Fibroblast of upper back skin (primary cell): ENCODE measurements at regions not wholly inside any gene's neighbourhood (a gene's known extent, or its start where the extent isn't known, plus 50 kb on each side); places are given as distances from the start of the nearest gene placed in this dataset.
"Not testable (repeated sequence)": the region's sequence is repeated elsewhere in the genome, so short reads cannot be mapped to it uniquely, and the experiment has no call there.

ENCODE experiments used
- DNase-seq: peaks from one replicate; pipeline ENCODE4 v3.0.0-alpha.2; 2013

- DNase-seq = peak; percentile 30
Observed at GRCh38 chr16:51523400-51523799, 372.3 kb upstream of the SALL1 start.

DNA sequence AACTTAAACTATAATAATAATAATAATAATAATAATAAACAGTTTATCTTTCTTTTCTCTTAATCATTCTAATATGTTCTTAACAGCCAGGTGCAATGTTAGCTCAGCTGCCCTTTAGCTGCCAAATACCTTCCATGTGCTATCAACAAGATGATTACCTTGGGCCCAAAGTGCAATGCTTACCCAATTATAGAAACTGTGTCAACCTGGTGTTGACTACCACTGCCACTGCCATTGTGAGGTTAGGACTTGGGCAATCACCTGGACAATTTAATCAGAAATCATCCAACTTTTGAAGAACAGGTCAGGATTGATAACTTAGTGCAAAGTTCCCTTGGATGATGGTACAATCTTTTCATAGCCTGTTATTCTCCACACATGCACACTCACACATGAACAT lies 371.8 kb upstream of the SALL1 start:
- no peak for DNase-seq

DNA sequence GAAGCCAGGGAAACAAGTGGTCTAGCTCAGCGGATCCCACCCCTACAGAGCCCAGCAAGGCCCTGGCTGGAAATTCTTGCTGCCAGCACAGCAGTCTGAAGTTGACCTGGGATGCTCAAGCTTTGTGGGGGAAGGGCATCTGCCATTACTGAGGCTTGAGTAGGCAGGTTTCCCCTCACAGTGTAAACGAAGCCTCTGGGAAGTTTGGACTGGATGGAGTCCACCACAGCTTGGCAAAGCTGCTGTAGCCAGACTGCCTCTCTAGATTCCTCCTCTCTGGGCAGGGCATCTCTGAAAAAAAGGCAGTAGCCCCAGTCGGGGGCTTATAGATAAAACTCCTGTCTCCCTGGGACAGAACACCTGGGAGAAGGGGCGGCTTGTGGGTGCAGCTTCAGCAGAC lies 365.9 kb upstream of the SALL1 start:
- not testable (repeated sequence) for DNase-seq

GRCh38 chr16:51510416-51510815 lies 359.3 kb upstream of the SALL1 start:
- DNase-seq = no peak

DNA sequence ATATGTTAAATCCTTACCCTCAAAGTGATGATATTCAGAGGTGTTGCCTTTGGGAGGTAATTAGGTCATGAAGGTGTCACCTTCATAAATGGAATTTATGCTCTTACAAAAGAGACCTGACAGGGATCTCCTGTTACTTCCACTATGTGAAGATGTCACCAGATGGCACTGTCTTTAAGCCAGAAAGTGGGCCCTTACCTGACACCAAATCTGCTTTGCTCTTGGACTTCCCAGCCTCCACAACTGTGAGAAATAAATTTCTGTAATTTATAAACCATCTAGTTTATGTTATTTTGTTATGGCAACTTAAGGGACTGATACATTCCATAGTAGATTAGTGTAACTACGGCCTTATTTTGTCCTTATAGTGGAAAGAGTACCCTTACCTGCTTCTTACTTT lies 358.3 kb upstream of the SALL1 start:
- no peak for DNase-seq

- peak; percentile 52 for DNase-seq
Observed at GRCh38 chr16:51508490-51509212, 357.6 kb upstream of the SALL1 start.

GRCh38 chr16:51507286-51507685 lies 356.2 kb upstream of the SALL1 start:
- DNase-seq = no peak

GRCh38 chr16:51500306-51500705 lies 349.2 kb upstream of the SALL1 start:
- DNase-seq = peak; percentile 33

DNA sequence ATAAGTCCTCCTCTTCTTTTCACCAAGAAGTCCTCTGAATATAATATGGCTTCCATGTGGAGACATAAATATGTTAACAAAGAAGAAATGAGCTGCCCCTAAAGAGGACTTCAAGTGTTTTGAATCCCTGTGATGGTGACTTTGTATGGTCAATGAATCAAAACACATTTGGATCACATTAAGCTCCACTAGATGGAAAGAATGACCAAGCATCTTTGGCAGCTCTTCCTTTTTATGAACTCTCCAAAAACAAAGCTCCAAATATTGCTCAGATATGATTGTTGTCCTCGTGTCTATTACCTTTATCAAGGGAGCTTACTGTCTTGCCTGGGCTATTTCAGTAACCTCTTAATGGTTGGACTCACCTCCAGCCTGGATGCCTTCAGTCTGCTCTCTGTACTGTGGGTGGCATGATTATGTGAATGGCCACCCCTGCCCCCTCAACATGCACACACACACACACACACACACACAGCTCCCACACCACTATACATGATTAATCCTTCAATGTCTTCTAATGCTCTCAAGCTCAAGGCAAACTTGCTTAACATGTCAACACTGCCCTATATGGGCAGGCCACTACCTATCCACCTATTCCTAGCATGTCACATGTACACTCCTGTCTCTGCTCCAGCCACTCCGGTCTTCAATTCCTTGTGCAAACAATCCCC lies 346.6 kb upstream of the SALL1 start:
- peak; percentile 1 for DNase-seq

DNA sequence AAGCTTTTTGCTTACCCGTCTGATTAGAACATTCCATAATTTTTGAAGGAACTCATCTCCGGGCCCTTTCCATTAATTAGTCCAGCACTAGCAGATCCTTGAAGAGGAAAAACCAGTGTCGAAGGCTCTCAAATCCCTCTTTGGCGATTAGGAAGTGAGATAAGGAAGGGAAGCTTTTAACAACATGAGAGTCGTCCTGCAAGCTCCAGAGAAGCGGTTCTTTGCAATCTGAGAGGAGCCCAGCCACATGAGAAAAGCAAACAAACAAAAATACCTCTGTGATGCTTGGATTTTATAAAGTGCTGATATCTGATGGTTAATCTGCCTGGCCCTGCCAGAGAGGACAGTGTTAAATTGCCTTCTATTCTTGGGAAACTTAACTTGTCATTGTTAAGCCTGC lies 339.8 kb upstream of the SALL1 start:
- no peak for DNase-seq

DNA sequence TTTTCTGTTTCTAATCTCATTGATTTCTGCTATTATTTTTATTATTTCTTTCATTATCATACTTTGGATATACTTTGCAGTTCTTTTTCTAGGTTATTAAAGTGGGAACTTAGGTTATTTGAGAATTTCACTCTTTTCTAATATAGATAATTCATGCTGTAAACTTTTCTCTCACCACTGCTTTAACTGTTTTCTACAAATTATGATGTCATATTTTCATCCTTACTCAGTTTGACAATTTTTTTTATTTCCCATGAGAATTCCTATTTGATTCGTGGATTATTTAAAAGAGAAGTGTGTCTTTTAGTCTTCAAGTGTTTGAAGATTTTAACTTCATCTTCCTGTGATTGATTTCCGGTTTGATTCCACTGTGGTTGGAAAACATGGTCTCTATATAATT lies 336.8 kb upstream of the SALL1 start:
- DNase-seq = no peak

DNA sequence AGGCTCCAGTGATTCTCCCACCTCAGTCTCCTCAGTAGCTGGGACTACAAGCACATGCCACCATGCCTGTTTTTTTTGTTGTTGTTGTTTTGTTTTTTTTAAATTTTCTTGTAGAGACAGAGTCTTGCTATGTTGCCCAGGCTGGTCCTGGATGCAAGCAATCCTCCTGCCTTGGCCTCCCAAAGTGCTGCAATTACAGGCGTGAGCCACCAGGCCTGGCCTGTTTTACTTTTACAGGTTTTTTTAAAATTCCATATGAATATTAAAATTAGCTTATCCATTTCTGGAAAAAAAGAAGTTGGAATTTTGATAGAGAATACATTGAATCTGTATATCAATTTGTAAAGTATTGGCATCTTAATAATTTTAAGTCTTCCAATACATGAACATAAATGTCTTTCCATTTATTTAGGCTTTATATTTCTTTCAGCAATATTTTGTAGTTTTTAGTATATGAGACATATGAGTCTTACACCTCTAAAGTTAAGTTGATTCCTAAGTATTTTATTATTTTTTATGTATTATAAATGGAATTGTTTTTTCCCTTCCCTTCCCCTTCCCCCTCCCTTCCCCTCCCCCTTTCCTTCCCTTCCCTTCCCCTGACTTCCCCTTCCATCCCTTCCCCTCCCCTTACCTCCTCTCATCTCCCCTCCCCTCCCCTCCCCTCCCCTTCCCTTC lies 323.5 kb upstream of the SALL1 start:
- no peak for DNase-seq

- DNase-seq = no peak
Observed at GRCh38 chr16:51473091-51473490, 322.0 kb upstream of the SALL1 start.

DNA sequence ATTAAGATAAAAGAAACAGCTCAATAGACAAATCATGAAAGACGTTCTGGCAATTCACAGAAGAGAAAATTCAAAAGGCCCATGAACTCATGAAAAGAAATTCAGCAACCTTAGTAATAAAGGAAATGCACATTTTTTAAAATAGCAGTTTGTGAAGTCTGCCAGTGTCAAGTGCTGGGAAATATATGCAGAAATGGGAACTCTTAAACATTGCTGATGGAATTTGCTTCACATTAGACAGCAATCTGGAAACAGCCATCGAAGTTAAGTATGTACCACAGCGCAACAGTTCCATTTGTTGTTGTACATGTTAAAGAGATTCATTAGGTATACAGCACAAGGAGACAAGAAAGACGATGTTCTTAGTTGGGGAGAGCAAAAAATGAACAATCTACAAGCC lies 319.4 kb upstream of the SALL1 start:
- no peak for DNase-seq

DNA sequence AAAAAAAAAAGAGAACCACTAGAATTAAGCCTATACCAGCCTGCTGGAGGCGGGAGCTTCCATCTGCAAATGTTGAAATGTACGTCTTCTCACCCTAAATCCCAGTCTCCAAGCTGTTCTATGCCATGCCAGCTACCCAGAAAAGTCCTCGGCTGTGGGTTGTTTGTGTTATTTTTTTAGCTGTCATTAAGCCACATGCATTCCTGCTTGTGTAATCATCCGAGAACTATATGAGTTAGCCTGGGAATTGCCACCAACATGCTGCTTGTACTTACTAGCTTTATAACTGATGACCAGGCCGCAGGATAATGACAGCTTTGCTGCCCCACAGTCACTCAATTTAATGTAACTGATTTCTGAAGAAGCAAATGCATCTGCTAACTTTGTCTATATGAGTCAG lies 313.9 kb upstream of the SALL1 start:
- peak; percentile 41 for DNase-seq

DNA sequence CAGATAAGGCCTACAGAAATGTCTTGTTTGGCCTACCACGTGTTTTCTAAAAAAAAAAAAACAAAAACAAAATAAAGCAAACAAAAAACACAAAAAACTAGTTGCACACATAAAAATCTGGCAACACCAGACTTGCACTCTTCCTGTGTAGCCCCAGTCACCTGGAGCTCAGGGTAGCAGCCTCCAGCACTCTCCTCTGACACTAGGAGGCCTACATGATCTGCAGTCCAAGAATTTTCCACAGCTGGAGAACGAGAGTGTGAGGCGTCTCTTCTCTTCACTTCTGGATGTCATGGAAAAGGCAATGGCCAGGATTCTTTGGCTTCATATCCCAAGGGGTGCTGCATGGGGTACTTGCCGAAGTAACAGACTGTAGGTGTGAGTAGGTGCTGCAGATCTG lies 310.2 kb upstream of the SALL1 start:
- no peak for DNase-seq

DNA sequence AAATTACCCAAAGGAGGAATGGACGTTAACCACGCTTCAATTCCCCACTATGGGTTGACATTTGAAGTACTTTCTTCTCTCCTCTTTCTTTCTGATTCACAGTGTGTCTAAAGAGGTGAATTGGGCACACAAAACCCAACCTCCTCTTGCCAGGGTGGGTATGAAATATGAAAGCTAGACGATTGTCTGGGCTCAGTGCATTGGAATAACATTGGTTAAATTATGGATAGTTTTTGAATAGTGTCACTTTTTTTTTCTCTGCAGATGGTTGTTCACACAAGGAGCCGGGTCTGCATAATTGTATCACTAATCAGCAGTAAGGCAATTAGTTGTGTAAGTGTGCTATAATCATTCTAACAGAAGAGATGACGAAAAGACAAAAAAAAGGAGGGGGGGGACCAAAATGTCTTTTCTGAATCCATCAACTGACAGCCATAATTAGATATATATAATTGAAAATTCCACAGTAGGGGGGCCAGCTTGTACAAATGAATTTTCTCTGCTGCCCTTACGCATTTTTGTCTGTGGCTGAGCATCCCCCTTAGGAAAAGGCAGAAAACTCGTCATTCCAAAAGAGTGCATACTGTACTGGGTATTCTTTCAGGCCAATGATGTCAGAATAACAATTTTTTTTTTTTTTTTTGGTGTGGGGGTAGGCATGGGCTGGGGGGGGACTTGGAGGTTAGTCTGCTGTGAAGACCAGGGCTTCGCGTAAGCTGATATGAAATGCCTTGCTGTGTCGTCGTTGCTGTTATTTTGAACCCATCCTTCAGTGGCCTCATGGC lies 307.5 kb upstream of the SALL1 start:
- DNase-seq = no peak

DNA sequence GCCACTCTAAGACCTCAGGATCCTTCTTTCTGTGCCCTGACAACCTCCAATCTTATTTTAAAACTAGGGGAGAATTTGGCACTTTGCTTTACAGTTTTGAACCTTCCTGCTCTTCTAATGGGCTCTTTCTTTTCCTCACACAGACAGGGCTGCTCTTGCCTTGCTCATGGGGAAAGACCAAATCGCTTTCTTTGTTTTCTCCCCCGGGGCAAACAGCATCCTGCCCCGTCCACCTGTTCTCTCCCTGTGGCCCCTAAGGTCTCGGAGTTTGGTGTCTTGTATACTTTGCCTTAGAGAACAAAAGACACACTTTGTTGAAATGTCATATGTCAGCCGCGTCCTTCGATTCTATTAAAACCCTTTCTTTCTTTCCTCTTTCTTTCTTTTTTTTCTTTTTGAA lies 306.7 kb upstream of the SALL1 start:
- DNase-seq = no peak

- no peak for DNase-seq
Observed at GRCh38 chr16:51455398-51455797, 304.3 kb upstream of the SALL1 start.

GRCh38 chr16:51453251-51453650 lies 302.2 kb upstream of the SALL1 start:
- DNase-seq = no peak

DNA sequence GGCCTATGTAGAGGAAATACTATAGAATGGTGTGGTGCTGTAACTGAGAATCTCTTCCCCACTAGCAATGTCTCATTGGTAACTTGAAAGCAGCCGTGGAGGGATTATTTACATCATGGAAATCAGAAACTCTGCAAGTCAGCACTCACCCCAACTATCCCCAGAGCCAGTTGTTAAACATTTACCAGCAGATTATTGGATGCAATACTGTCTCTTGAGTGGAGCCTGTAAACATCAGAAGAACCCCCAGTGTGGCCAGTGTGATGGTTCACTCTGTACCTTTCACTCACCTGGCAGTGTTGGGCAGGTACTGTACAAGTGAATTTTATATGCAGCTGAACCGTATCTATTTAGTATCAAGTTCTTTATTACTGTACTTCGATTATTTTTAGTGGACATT lies 299.8 kb upstream of the SALL1 start:
- DNase-seq = no peak

- DNase-seq = no peak
Observed at GRCh38 chr16:51450376-51450775, 299.3 kb upstream of the SALL1 start.

DNA sequence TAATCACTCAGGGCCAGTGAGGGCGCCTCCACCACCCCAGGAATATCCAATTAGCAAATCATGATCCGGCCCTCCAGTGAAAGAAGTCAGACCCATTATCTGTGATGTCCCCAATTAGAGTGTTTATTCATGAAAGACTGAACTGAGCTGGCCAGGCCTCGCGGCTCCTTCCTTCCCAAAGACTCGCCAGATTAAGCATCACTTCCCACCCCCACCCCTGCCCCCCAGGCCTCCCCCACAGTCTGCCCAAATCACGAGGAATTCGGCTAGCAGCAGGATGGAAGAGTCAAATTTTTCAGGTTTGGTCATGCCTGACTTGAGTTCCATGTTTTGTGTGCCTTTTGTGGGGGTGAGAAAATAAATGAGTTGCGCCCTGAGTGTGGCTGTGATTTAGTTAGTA lies 298.4 kb upstream of the SALL1 start:
- DNase-seq = no peak

DNA sequence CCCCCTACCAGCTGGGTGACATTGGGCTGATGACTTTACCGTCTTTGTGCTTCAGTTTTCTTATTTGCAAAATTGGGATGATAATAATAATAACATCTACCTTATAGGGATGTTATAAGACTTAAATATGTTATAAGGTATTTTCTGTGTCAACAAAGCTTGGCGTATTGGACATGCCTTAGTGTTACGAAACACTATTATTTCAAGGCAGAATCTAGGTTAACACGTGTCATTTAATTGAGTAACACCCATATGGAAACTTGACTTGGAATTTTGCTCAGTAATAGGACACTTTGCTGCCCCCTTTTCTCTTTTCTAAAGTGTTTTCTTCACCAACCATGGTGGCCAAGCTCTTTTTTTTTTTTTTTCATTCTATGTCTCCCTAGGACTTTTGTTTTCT lies 294.2 kb upstream of the SALL1 start:
- no peak for DNase-seq
